OCI-LY3 (cell line): ENCODE measurements at regions not wholly inside any gene's neighbourhood (a gene's known extent, or its start where the extent isn't known, plus 50 kb on each side); places are given as distances from the start of the nearest gene placed in this dataset.

Experiments
- H2AFZ ChIP-seq: fragments of 200-600, 300-600 bp; shearing (Covaris generic); 2 replicates; pipeline ENCODE4 v1.6.0; 2014; ENCODE audit warnings: antibody characterized with exemption, low read depth, low read length
- H3K27ac ChIP-seq: fragments of 200-600, 300-600 bp; sonication (generic); 2 replicates; pipeline ENCODE4 v1.5.1; 2014; ENCODE audit warnings: mild to moderate bottlenecking, low read length, moderate library complexity, mixed read lengths
- H3K27me3 ChIP-seq: fragments of 200-600, 300-600 bp; sonication (generic); 2 replicates; pipeline ENCODE4 v1.6.1; 2014; ENCODE audit warnings: low read depth, low read length, mixed read lengths
- H3K36me3 ChIP-seq: fragments of 200-600, 300-600 bp; sonication (generic); replicated peaks from 2 replicates; pipeline ENCODE3; 2014; ENCODE audit warnings: low read depth, low read length, mixed read lengths
- H3K4me1 ChIP-seq: fragments of 300-600, 200-600 bp; sonication (generic); 2 replicates; pipeline ENCODE4 v1.6.1; 2014; ENCODE audit warnings: low read length, mixed read lengths
- H3K4me2 ChIP-seq: fragments of 200-600, 300-600 bp; sonication (generic); 2 replicates; pipeline ENCODE4 v1.6.1; 2014; ENCODE audit warnings: low read length, mixed read lengths
- H3K4me3 ChIP-seq: fragments of 300-600, 200-600 bp; sonication (generic); 2 replicates; pipeline ENCODE4 v1.5.1; 2014; ENCODE audit warnings: antibody characterized with exemption, mild to moderate bottlenecking, low read length, moderate library complexity
- H3K79me2 ChIP-seq: fragments of 300-600, 200-600 bp; shearing (Covaris generic); 2 replicates; pipeline ENCODE4 v1.6.1; 2014; ENCODE audit warnings: mild to moderate bottlenecking, low read length, mixed read lengths
- H3K9ac ChIP-seq: fragments of 300-600, 200-600 bp; shearing (Covaris generic); 2 replicates; pipeline ENCODE4 v1.6.0; 2014; ENCODE audit warnings: mild to moderate bottlenecking, low read length, moderate library complexity
- H3K9me3 ChIP-seq: fragments of 200-600, 300-600 bp; shearing (Covaris generic); 2 replicates; pipeline ENCODE4 v1.6.1; 2014; ENCODE audit warnings: low read length, mixed read lengths; ENCODE audit not compliant: insufficient read depth
- H4K20me1 ChIP-seq: fragments of 200-600, 300-600 bp; sonication (generic); 2 replicates; pipeline ENCODE4 v1.6.1; 2016; ENCODE audit warnings: low read length, mixed read lengths; ENCODE audit not compliant: insufficient read depth
- EZH2phosphoT487 ChIP-seq: fragments of 200-600 bp; shearing (Covaris generic); IDR thresholded peaks from 2 replicates; pipeline ENCODE4 v1.6.1; 2018; ENCODE audit warnings: antibody characterized with exemption, mixed run types, low read depth
- TF ChIP-seq, protein P1 (sequence below): fragments of 200-600, 300-600 bp; sonication (generic); IDR thresholded peaks from 2 replicates; pipeline ENCODE4 v1.5.1; 2014; ENCODE audit warnings: antibody characterized with exemption, low read length, low read depth

DNA sequence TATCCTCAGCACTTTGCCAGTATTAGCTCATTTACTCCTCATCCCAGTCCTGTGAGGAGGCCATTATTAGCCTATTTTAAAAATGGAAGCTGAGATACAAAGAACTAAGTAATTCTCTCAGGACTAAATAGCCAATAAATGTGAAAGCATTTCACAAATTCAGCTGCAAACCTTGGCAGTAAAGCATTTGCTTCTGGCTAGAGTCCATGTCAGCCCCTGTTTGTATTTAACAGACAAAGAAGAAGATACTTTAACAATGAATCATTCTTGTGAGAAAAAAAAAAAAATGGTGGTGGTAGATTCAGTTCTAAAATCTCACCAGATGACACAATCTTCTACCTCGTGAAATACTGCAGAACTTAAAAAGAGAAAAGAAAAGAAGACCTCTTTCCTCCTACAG is 85.0 kb upstream of the CNTN6 start:
- Histone ChIP-seq H3K79me2 (no peaks in the 10 kb centered on the region), H3K27ac (no peak overlapping the region), H3K4me2 (no peak overlapping the region), H4K20me1 (no peaks in the 10 kb centered on the region), H3K9ac (no peak overlapping the region), H3K36me3 (no peaks in the 10 kb centered on the region), H2AFZ (no peak overlapping the region), H3K4me1 (no peaks in the 10 kb centered on the region), H3K9me3 (no peaks in the 10 kb centered on the region), H3K27me3 (no peaks in the 10 kb centered on the region), H3K4me3 (no peak overlapping the region)
- TF ChIP-seq EZH2phosphoT487, result no peak
- TF ChIP-seq, protein P1, sequence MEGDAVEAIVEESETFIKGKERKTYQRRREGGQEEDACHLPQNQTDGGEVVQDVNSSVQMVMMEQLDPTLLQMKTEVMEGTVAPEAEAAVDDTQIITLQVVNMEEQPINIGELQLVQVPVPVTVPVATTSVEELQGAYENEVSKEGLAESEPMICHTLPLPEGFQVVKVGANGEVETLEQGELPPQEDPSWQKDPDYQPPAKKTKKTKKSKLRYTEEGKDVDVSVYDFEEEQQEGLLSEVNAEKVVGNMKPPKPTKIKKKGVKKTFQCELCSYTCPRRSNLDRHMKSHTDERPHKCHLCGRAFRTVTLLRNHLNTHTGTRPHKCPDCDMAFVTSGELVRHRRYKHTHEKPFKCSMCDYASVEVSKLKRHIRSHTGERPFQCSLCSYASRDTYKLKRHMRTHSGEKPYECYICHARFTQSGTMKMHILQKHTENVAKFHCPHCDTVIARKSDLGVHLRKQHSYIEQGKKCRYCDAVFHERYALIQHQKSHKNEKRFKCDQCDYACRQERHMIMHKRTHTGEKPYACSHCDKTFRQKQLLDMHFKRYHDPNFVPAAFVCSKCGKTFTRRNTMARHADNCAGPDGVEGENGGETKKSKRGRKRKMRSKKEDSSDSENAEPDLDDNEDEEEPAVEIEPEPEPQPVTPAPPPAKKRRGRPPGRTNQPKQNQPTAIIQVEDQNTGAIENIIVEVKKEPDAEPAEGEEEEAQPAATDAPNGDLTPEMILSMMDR, result no peak

DNA sequence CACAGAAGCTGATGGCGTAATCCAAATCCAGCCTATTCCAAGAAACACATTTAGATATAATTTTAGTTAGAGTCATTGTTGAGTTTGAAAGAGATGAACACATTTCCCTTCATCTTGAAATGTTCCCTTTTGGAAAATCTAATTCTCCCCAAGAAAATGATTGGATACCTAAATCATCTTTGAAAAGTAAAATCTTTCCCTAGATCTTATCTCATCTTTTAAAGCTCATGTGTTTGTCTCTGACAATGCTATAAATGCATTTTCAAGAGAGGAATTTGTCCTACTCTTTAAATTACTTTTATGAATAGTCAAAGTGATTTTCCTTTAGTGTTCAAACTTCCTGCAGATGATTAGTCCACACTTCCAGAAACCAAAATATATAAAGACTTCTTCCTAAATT is 82.6 kb upstream of the CNTN6 start:
- Histone ChIP-seq H2AFZ (no peak overlapping the region), H3K4me1 (no peaks in the 10 kb centered on the region), H3K4me3 (no peak overlapping the region), H3K27me3 (no peaks in the 10 kb centered on the region), H3K79me2 (no peaks in the 10 kb centered on the region), H3K4me2 (no peak overlapping the region), H3K36me3 (no peaks in the 10 kb centered on the region), H3K27ac (no peak overlapping the region), H4K20me1 (no peaks in the 10 kb centered on the region), H3K9ac (no peak overlapping the region), H3K9me3 (no peaks in the 10 kb centered on the region)
- TF ChIP-seq EZH2phosphoT487, result no peak
- TF ChIP-seq, protein P1, result no peak

DNA sequence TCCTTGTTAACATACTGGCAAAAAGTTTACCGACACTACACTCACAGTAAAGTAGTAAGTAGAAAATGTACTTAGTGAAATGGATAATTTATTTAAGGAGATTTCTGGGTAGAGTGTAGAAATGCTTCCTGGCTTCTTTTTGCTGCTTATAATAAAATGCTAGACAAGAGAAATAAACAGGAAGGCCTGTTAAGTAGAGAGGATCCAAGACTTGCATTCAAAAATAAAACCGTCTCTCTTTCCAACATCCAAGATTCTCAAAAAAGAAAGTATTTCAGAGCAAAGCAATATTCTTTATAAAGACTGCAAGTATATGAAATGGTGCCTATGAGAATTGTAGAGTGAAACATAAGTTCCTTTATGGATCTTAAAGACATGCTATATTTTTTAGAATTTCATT is 77.0 kb upstream of the CNTN6 start:
- Histone ChIP-seq H3K27ac (no peak overlapping the region), H3K27me3 (no peaks in the 10 kb centered on the region), H3K4me1 (no peaks in the 10 kb centered on the region), H3K9ac (no peak overlapping the region), H3K36me3 (no peaks in the 10 kb centered on the region), H3K9me3 (no peaks in the 10 kb centered on the region), H3K79me2 (no peaks in the 10 kb centered on the region), H4K20me1 (no peaks in the 10 kb centered on the region), H3K4me3 (no peak overlapping the region), H2AFZ (0 out of 2 replicates have a peak overlapping the region, but pooled peaks have one; percentile 11), H3K4me2 (no peak overlapping the region)
- TF ChIP-seq, protein P1, result no peak
- no peak for TF ChIP-seq EZH2phosphoT487

DNA sequence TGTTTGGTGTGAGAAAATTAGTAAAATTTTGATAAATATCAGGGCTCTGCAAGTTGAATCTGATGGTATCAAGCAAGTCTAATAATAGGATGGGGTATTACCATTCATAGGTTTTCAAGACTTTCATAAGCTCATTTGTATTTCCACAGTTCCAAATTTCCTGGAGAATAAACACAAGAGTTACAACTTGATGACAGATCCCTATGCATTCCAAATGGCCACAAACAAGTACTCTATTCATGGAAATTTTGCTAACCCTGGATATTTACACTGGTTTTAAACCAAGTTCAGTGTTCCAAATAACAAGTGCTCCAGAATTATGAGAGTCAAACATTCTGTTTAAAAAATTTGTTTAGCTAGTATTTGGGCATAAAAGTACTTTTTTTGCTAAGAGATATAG is 75.0 kb upstream of the CNTN6 start:
- Histone ChIP-seq H3K79me2 (no peaks in the 10 kb centered on the region), H3K4me1 (peaks cover 2% of the 10 kb centered on the region; the same call in 1 of the 2 replicates), H3K27ac (no peak overlapping the region), H3K4me3 (no peak overlapping the region), H4K20me1 (no peaks in the 10 kb centered on the region), H3K4me2 (no peak overlapping the region), H3K36me3 (no peaks in the 10 kb centered on the region), H3K9me3 (no peaks in the 10 kb centered on the region), H3K27me3 (no peaks in the 10 kb centered on the region), H2AFZ (no peak overlapping the region), H3K9ac (no peak overlapping the region)
- TF ChIP-seq, protein P1, result no peak
- TF ChIP-seq EZH2phosphoT487, result no peak
